A673 (cell line): ENCODE measurements at regions not wholly inside any gene's neighbourhood (a gene's known extent, or its start where the extent isn't known, plus 50 kb on each side); places are given as distances from the start of the nearest gene placed in this dataset.

ENCODE experiments used
- CTCF ChIP-seq: fragments of 300-800, 200-600 bp; sonication (generic); conservative IDR thresholded peaks from 2 replicates; pipeline ENCODE4 v1.5.1; 2017; ENCODE audit warnings: low read depth, mild to moderate bottlenecking, antibody characterized with exemption, low read length, moderate library complexity, mixed read lengths
- EZH2 ChIP-seq: fragments of 200-600 bp; sonication (generic); IDR thresholded peaks from 2 replicates; pipeline ENCODE4 v1.6.1; 2017; ENCODE audit warnings: borderline replicate concordance, low read depth, mild to moderate bottlenecking, mixed read lengths, antibody characterized with exemption, low read length; ENCODE audit not compliant: poor library complexity, severe bottlenecking

GRCh38 chrX:20718592-20719380, 452.1 kb upstream of the RPS6KA3 start:
- TF ChIP-seq CTCF (no peak), EZH2 (no peak)
